ENCODE measurements at regions not wholly inside any gene's neighbourhood (a gene's known extent, or its start where the extent isn't known, plus 50 kb on each side); places are given as distances from the start of the nearest gene placed in this dataset.

- DNase-seq (ENCODE audit: low read depth) (no peak), FAIRE-seq (no peak)
- H3K27me3 ChIP-seq (ENCODE audit: control insufficient read depth, insufficient read depth, low read length) = peaks cover 5% of the 10 kb centered on the region
- H3K4me3 ChIP-seq (ENCODE audit: low read depth, low read length) = no peak overlapping the region
- TF ChIP-seq CTCF (IDR thresholded peaks at IDR 0.05; ENCODE audit: insufficient read depth, low read length, severe bottlenecking) = no peak
- H3K36me3 ChIP-seq (ENCODE audit: control insufficient read depth, insufficient read depth, low read length) = no peaks in the 10 kb centered on the region
Observed at GRCh38 chr2:16105669-16106281, 165.4 kb downstream of the MYCN start.

DNA sequence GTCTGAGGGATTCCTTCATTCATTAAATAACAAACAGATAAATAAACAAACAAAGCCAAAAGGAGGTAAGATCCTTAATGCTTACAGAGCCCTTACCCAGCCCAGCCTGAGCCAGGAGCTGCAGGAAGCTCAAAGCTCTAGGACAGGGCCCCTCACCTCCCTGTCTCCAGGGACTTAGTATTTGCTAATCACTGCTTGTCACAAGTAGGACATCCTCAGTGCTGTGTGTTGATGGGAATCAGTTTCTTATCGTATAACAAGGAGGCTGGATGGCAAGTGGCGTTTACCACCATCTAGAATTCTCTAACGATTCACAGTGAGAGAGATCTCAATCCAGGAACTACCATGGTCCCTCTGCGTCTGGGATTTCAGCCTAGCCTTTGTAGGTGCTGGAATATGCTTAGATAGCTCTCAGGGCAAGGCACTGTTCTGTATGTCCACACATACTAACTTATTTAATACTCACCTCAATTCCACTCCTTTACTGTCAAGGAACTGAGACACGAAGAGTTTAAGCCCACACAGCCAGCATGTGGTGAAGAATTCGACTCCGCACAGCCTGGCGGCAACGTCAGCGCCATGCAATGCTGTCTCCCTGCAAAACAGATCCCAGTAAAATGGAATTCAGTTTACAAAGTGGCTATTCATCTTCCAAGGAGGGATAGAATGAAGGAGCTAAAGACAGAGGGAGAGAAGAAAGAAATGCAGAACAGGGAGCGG lies 164.8 kb downstream of the MYCN start:
- no peak for TF ChIP-seq CTCF (IDR thresholded peaks at IDR 0.05; ENCODE audit: insufficient read depth, low read length, severe bottlenecking)
- Histone ChIP-seq H3K27me3 (ENCODE audit: control insufficient read depth, insufficient read depth, low read length) (peaks cover 5% of the 10 kb centered on the region), H3K4me3 (ENCODE audit: low read depth, low read length) (no peak overlapping the region), H3K36me3 (ENCODE audit: control insufficient read depth, insufficient read depth, low read length) (no peaks in the 10 kb centered on the region)
- no peak for DNase-seq (ENCODE audit: low read depth)
- no peak for FAIRE-seq

- DNase-seq (ENCODE audit: low read depth) (no peak), FAIRE-seq (no peak)
- Histone ChIP-seq H3K4me3 (ENCODE audit: low read depth, low read length) (no peak overlapping the region), H3K27me3 (ENCODE audit: control insufficient read depth, insufficient read depth, low read length) (peaks cover 5% of the 10 kb centered on the region), H3K36me3 (ENCODE audit: control insufficient read depth, insufficient read depth, low read length) (no peaks in the 10 kb centered on the region)
- TF ChIP-seq CTCF (IDR thresholded peaks at IDR 0.05; ENCODE audit: insufficient read depth, low read length, severe bottlenecking) = no peak
Observed at GRCh38 chr2:16104315-16104948, 164.1 kb downstream of the MYCN start.

DNA sequence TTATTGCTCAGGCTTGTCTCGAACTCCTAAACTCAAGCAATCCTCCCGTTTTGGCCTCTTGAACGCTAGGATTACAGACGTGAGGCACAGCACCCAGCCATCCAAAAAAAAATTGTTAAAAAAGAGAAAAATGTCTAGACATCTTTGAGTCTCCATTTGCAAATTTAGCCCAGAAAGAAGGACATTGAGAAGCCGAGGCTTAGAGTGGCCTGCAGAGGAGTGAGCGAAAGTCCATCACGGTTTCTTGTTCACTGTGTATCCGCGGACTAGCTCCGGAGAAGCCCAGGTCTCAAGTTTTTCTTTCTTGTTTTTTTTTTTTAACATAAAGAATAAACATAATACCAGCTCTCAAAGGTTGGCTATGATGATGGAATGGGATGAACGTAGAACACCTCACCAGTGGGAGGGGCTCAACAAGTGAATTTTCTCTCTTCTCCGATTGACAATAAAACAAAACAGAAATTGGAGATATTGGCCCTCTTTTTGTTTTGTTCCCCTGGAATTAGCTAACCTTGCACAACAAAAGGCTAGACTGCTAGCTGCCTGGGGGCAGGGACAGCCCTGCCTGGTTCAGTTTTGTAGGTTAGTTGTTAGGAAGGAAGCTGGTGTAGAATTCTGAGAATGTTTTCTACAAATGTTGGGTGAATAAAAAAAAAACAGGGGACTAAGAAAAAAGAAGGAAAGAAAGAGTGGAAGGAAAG lies 163.4 kb downstream of the MYCN start:
- no peak for FAIRE-seq
- H3K27me3 ChIP-seq (ENCODE audit: control insufficient read depth, insufficient read depth, low read length) = peaks cover 5% of the 10 kb centered on the region
- DNase-seq (ENCODE audit: low read depth) = no peak
- H3K36me3 ChIP-seq (ENCODE audit: control insufficient read depth, insufficient read depth, low read length) = no peaks in the 10 kb centered on the region
- H3K4me3 ChIP-seq (ENCODE audit: low read depth, low read length) = no peak overlapping the region
- no peak for TF ChIP-seq CTCF (IDR thresholded peaks at IDR 0.05; ENCODE audit: insufficient read depth, low read length, severe bottlenecking)

- FAIRE-seq (no peak), DNase-seq (ENCODE audit: low read depth) (no peak)
- no peaks in the 10 kb centered on the region for H3K36me3 ChIP-seq (ENCODE audit: control insufficient read depth, insufficient read depth, low read length)
- peaks cover 5% of the 10 kb centered on the region for H3K27me3 ChIP-seq (ENCODE audit: control insufficient read depth, insufficient read depth, low read length)
- H3K4me3 ChIP-seq (ENCODE audit: low read depth, low read length) = no peak overlapping the region
- no peak for TF ChIP-seq CTCF (IDR thresholded peaks at IDR 0.05; ENCODE audit: insufficient read depth, low read length, severe bottlenecking)
Observed at GRCh38 chr2:16102976-16103380, 162.6 kb downstream of the MYCN start.
